T-cell (primary cell): ENCODE measurements at regions not wholly inside any gene's neighbourhood (a gene's known extent, or its start where the extent isn't known, plus 50 kb on each side); places are given as distances from the start of the nearest gene placed in this dataset.

Experiments used
- ATAC-seq, 4 experiments: fragments of 200-7000 bp in 3 of 4; fragments of 150-1000 bp in 1 of 4; cut with Tn5 transposase; replicated peaks in 1 of 4; 1 replicate in 3 of 4; 2 replicates in 1 of 4; pipeline ENCODE4 v1.10.0; 2021; ENCODE audit warnings: moderate library complexity in 3 of 4, mild to moderate bottlenecking in 2 of 4, moderate number of reproducible peaks in 1 of 4
- CTCF ChIA-PET, 2 donors: fragments of 300-600 bp; sonication (Branson Sonifier 250); formaldehyde crosslinking; loops; one replicate each; lab custom pipeline; 2022; ENCODE audit warnings: antibody characterized with exemption in 2 of 2; lab: Charles Lee
- POLR2A ChIA-PET, 2 donors: fragments of 300-600 bp; sonication (Branson Sonifier 250); formaldehyde crosslinking; loops; one replicate each; lab custom pipeline; 2022; ENCODE audit warnings: antibody characterized with exemption in 2 of 2; lab: Charles Lee
- DNase-seq, 35 experiments: peaks; one replicate each; pipeline versions ENCODE4 v3.0.0 to v3.0.0-alpha.2; 2013 to 2023
- H3K27ac ChIP-seq: one replicate; pipeline ENCODE4 v1.5.1; 2013; ENCODE audit warnings: low read length
- H3K27me3 ChIP-seq, 2 experiments: replicated peaks in 1 of 2; 1 replicate in 1 of 2; 2 replicates in 1 of 2; pipeline versions ENCODE4 v1.6.1 to v1.7.0; 2013; ENCODE audit warnings: low read length in 1 of 2, mixed read lengths in 1 of 2; ENCODE audit not compliant: control insufficient read depth in 2 of 2, insufficient read depth in 2 of 2; ENCODE audit errors: extremely low read depth in 1 of 2
- H3K36me3 ChIP-seq, 2 donors: 1 replicate in 1 of 2; 2 replicates in 1 of 2; pipeline versions ENCODE4 v1.6.1 to v1.7.0; 2013; ENCODE audit warnings: low read length in 1 of 2; ENCODE audit not compliant: control insufficient read depth in 2 of 2, insufficient read depth in 1 of 2; ENCODE audit errors: extremely low read depth in 1 of 2
- H3K4me1 ChIP-seq, 2 experiments: 1 replicate in 1 of 2; 2 replicates in 1 of 2; pipeline versions ENCODE4 v1.6.1 to v1.7.0; 2013; ENCODE audit warnings: low read length in 2 of 2, mixed read lengths in 1 of 2; ENCODE audit not compliant: insufficient read depth in 2 of 2, control insufficient read depth in 1 of 2; ENCODE audit errors: extremely low read depth in 1 of 2
- H3K4me3 ChIP-seq, 2 donors: 1 replicate in 1 of 2; 2 replicates in 1 of 2; pipeline versions ENCODE4 v1.5.1 to v1.7.0; 2013; ENCODE audit warnings: mild to moderate bottlenecking in 2 of 2, low read length in 1 of 2, moderate library complexity in 1 of 2; ENCODE audit not compliant: control insufficient read depth in 1 of 2; ENCODE audit errors: extremely low read depth in 1 of 2
- H3K9me3 ChIP-seq: 2 replicates; pipeline ENCODE4 v1.7.0; 2013
- H3K27ac Mint-ChIP-seq, 2 donors: one replicate each; pipeline ENCODE4 v1.8.0; 2020 to 2021; ENCODE audit warnings: mild to moderate bottlenecking in 2 of 2, mixed read lengths in 2 of 2
- H3K27me3 Mint-ChIP-seq, 2 donors: one replicate each; pipeline ENCODE4 v1.8.0; 2021 to 2022; ENCODE audit warnings: mixed read lengths in 2 of 2
- H3K36me3 Mint-ChIP-seq: one replicate; pipeline ENCODE4 v1.8.0; 2021; ENCODE audit warnings: mixed read lengths
- H3K4me1 Mint-ChIP-seq, 3 donors: one replicate each; pipeline ENCODE4 v1.8.0; 2020 to 2022; ENCODE audit warnings: mixed read lengths in 3 of 3, mild to moderate bottlenecking in 1 of 3
- H3K4me3 Mint-ChIP-seq, 3 donors: one replicate each; pipeline ENCODE4 v1.8.0; 2020 to 2022; ENCODE audit warnings: mild to moderate bottlenecking in 3 of 3, mixed read lengths in 3 of 3, moderate library complexity in 3 of 3
- H3K9me3 Mint-ChIP-seq, 3 donors: one replicate each; pipeline ENCODE4 v1.8.0; 2020 to 2022; ENCODE audit warnings: mixed read lengths in 3 of 3
- WGBS: methylation state at CpG from one replicate; pipeline ENCODE4 v1.1.5; 2013; ENCODE audit warnings: missing lambda C conversion rate; ENCODE audit not compliant: insufficient coverage; 5-methylcytosine and 5-hydroxymethylcytosine counted together

- no peak for ATAC-seq
- no peak for DNase-seq
- Mint-ChIP-seq H3K9me3 (no peaks in the 10 kb centered on the region), H3K4me1 (peaks cover 0 to 2% (median 0%) of the 10 kb centered on the region in 3 donors), H3K27ac (no peak overlapping the region), H3K36me3 (no peaks in the 10 kb centered on the region), H3K4me3 (no peak overlapping the region), H3K27me3 (peaks cover 8 to 15% of the 10 kb centered on the region in 2 donors)
- Histone ChIP-seq H3K9me3 (no peaks in the 10 kb centered on the region), H3K36me3 (no peaks in the 10 kb centered on the region), H3K4me1 (no peaks in the 10 kb centered on the region), H3K27me3 (peaks cover 0 to 15% of the 10 kb centered on the region in 2 experiments), H3K27ac (no peak overlapping the region), H3K4me3 (no peak overlapping the region)
- POLR2A ChIA-PET = no interaction called here
- CTCF ChIA-PET = no interaction called here
- WGBS = 93% methylated on average over 2 of the region's 2 CpGs
Measured at GRCh38 chr12:98328467-98328866, 186.9 kb upstream of the TMPO start.

- no peak for ATAC-seq
- no peak for DNase-seq
- H3K4me3 Mint-ChIP-seq = no peak overlapping the region
- H3K27me3 ChIP-seq = peaks cover 0 to 17% of the 10 kb centered on the region in 2 experiments
- no peaks in the 10 kb centered on the region for H3K36me3 Mint-ChIP-seq
- no peak overlapping the region for H3K27ac ChIP-seq
- no peak overlapping the region for H3K4me3 ChIP-seq
- no peaks in the 10 kb centered on the region for H3K4me1 ChIP-seq
- ChIA-PET CTCF (no interaction called here), POLR2A (no interaction called here)
- peaks cover 8 to 15% of the 10 kb centered on the region in 2 donors for H3K27me3 Mint-ChIP-seq
- no peaks in the 10 kb centered on the region for H3K36me3 ChIP-seq
- no peak overlapping the region for H3K27ac Mint-ChIP-seq
- H3K9me3 Mint-ChIP-seq = no peaks in the 10 kb centered on the region
- H3K9me3 ChIP-seq = no peaks in the 10 kb centered on the region
- H3K4me1 Mint-ChIP-seq = peaks cover 0 to 2% (median 0%) of the 10 kb centered on the region in 3 donors
- 14% methylated on average over 2 of the region's 5 CpGs for WGBS
Measured at GRCh38 chr12:98329589-98329988, 185.8 kb upstream of the TMPO start.

- Histone ChIP-seq H3K27me3 (peaks cover 2 to 8% of the 10 kb centered on the region in 2 experiments), H3K27ac (no peak overlapping the region), H3K36me3 (no peaks in the 10 kb centered on the region), H3K4me3 (no peak overlapping the region), H3K4me1 (no peaks in the 10 kb centered on the region), H3K9me3 (no peaks in the 10 kb centered on the region)
- CTCF ChIA-PET = no interaction called here
- ATAC-seq (no peak), DNase-seq (no peak)
- POLR2A ChIA-PET = no interaction called here
- WGBS = no CpG with 5 or more reads among the region's 1 CpG
- Mint-ChIP-seq H3K4me1 (peaks cover 0 to 2% (median 0%) of the 10 kb centered on the region in 3 donors), H3K9me3 (no peaks in the 10 kb centered on the region), H3K4me3 (no peak overlapping the region), H3K36me3 (no peaks in the 10 kb centered on the region), H3K27me3 (peaks cover 10 to 17% of the 10 kb centered on the region in 2 donors), H3K27ac (no peak overlapping the region)
Measured at GRCh38 chr12:98332642-98333041, 182.7 kb upstream of the TMPO start.

- Mint-ChIP-seq H3K4me1 (no peaks in the 10 kb centered on the region), H3K27me3 (peaks cover 17 to 18% of the 10 kb centered on the region in 2 donors), H3K36me3 (no peaks in the 10 kb centered on the region), H3K9me3 (no peaks in the 10 kb centered on the region), H3K27ac (no peak overlapping the region), H3K4me3 (no peak overlapping the region)
- Histone ChIP-seq H3K27ac (no peak overlapping the region), H3K27me3 (peaks cover 4 to 11% of the 10 kb centered on the region in 2 experiments), H3K4me1 (no peaks in the 10 kb centered on the region), H3K36me3 (no peaks in the 10 kb centered on the region), H3K9me3 (no peaks in the 10 kb centered on the region), H3K4me3 (no peak overlapping the region)
- 83% methylated on average over 2 of the region's 3 CpGs for WGBS
- no peak for DNase-seq
- POLR2A ChIA-PET = no interaction called here
- ATAC-seq = no peak
- CTCF ChIA-PET = no interaction called here
Measured at GRCh38 chr12:98334768-98335167, 180.6 kb upstream of the TMPO start.

- POLR2A ChIA-PET = no interaction called here
Measured at GRCh38 chr12:98341026-98341425, 174.4 kb upstream of the TMPO start.

GRCh38 chr12:98341732-98342131, 173.7 kb upstream of the TMPO start:
- ATAC-seq = no peak
- Mint-ChIP-seq H3K36me3 (no peaks in the 10 kb centered on the region), H3K27ac (no peak overlapping the region), H3K4me3 (no peak overlapping the region), H3K27me3 (peaks cover 21 to 28% of the 10 kb centered on the region in 2 donors), H3K4me1 (no peaks in the 10 kb centered on the region), H3K9me3 (no peaks in the 10 kb centered on the region)
- no peak for DNase-seq
- H3K36me3 ChIP-seq = no peaks in the 10 kb centered on the region
- no peak overlapping the region for H3K4me3 ChIP-seq
- ChIA-PET POLR2A (no interaction called here), CTCF (no interaction called here)
- no peak overlapping the region for H3K27ac ChIP-seq
- WGBS = 50% methylated on average over 1 of the region's 3 CpGs
- no peaks in the 10 kb centered on the region for H3K9me3 ChIP-seq
- no peaks in the 10 kb centered on the region for H3K4me1 ChIP-seq
- H3K27me3 ChIP-seq = peaks cover 2 to 3% of the 10 kb centered on the region in 2 experiments

More at GRCh38 chr12:98341026-98341425, 174.4 kb upstream of the TMPO start:
- Histone ChIP-seq H3K27me3 (peaks cover 2 to 3% of the 10 kb centered on the region in 2 experiments), H3K27ac (no peak overlapping the region), H3K9me3 (no peaks in the 10 kb centered on the region), H3K4me1 (no peaks in the 10 kb centered on the region), H3K4me3 (no peak overlapping the region), H3K36me3 (no peaks in the 10 kb centered on the region)
- Mint-ChIP-seq H3K4me1 (no peaks in the 10 kb centered on the region), H3K27ac (no peak overlapping the region), H3K36me3 (no peaks in the 10 kb centered on the region), H3K27me3 (peaks cover 22 to 30% of the 10 kb centered on the region in 2 donors), H3K4me3 (no peak overlapping the region), H3K9me3 (no peaks in the 10 kb centered on the region)
- DNase-seq = no peak
- CTCF ChIA-PET = no interaction called here
- no peak for ATAC-seq
- WGBS = no CpG with 5 or more reads among the region's 6 CpGs

GRCh38 chr12:98343002-98343567, 172.3 kb upstream of the TMPO start:
- ATAC-seq (no peak), DNase-seq (no peak)
- no peaks in the 10 kb centered on the region for H3K36me3 ChIP-seq
- H3K27me3 Mint-ChIP-seq = peaks cover 17 to 23% of the 10 kb centered on the region in 2 donors
- no peaks in the 10 kb centered on the region for H3K36me3 Mint-ChIP-seq
- ChIA-PET CTCF (no interaction called here), POLR2A (no interaction called here)
- WGBS = 79% methylated on average over 3 of the region's 4 CpGs
- no peak overlapping the region for H3K4me3 Mint-ChIP-seq
- H3K27ac Mint-ChIP-seq = no peak overlapping the region
- H3K9me3 ChIP-seq = no peaks in the 10 kb centered on the region
- H3K27ac ChIP-seq = no peak overlapping the region
- no peaks in the 10 kb centered on the region for H3K4me1 Mint-ChIP-seq
- no peaks in the 10 kb centered on the region for H3K4me1 ChIP-seq
- peaks cover 2 to 3% of the 10 kb centered on the region in 2 experiments for H3K27me3 ChIP-seq
- no peaks in the 10 kb centered on the region for H3K9me3 Mint-ChIP-seq
- no peak overlapping the region for H3K4me3 ChIP-seq
